NCI-H510A (cell line): ENCODE measurements at regions not wholly inside any gene's neighbourhood (a gene's known extent, or its start where the extent isn't known, plus 50 kb on each side); places are given as distances from the start of the nearest gene placed in this dataset.

Source experiments
- DNase-seq: peaks from one replicate; lab custom pipeline; 2025; lab: John Stamatoyannopoulos, UW

DNA sequence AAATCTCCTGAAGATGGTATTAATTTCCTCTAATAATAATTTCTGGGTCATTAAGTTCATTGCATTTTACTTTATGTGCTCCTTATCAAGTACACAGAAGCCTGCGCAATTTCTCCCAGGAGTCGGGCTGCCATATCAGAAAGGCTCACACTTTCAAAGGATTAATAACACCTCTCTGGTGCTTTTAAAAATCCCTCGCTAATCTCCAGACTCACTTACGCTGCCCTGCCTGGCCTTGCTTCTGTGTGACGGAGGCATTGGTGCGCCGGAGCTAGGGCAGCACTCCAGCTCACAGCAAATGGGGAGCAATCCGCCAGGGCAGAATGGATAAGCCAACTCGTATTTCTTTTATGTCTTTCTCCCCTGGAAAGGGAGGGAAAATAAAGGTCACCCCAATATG lies 300.8 kb downstream of the EFNB2 start:
- DNase-seq: no peak

DNA sequence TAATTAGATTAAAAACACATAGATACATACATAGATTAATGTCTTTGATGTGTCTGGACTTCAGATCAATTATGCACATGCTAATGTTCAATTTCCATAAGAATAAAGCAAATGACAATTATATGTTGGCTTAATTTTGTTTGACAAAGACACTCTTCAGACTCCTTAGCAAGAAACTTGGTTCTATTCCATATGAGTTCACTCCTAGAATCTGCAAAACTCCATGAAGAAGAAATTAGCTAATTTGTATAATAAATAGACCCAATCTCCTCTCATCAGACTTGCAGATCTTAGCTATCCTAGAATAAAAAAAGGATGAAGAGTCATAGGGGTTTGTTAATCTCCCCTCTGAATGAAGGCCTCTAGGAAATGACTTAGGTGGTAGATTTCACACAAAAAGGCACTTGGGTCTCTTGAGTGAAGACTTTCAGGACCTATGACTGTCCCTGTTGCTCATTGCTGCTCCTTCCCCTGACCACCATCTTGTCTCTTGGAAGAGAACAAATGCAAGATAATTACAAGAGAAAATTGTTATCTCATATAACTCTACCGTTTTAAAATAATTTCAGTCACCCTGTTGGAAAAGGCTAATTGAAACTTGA lies 302.2 kb downstream of the EFNB2 start:
- no peak for DNase-seq

DNA sequence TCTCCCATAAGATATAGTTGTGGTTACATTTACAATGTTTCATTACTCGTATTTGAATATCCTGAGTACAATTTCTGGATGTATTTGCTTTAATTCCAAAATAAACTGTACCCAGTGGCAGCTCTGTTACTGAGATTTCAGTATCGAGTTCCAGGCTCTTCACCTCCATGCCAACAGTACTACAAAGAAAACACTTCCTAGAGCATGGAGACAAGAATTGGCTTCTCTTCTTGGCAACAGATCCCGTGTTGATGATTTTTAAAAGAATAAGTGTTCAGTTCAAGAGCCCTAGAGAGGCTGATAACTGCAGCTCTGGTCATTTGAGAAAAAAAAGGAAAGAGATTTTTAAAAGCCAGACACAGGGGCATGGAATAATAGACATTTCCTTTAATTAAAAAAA lies 302.8 kb downstream of the EFNB2 start:
- no peak for DNase-seq

DNA sequence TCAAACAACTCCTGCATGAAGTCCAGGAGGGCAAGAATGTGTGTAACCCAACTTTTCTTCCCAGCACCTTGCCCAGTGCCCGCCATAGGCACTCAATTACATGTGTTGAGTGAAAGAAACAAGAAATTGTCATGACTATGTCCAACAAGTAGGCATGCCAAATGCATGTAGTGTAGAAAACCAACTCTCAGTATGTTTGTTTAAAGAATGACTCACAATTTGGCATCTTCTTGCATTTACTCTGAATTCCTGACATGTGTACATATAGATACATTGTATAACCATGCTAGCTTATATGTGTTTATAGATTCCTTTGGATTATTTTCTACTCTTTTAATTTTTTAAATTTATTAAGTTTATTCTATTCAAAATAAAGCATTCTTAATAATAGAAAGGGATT lies 305.0 kb downstream of the EFNB2 start:
- no peak for DNase-seq

DNA sequence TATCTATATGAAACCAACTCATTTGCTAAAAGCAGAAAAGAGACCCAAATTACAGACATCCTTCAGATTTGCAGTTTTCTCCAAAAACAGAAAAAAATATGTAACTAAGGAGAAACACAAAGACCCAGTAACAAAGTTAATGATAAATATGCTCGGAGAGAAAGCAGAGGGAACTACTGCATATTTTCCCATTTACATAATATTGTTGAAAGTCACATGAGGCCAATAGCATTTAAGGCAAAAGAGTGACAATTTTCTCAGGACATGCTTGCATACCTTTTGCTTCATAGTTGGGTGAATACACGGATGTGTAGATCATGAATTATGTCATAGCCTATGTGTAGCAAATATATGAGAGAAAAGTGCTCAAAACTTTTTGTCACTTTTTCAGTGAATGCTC lies 310.3 kb downstream of the EFNB2 start:
- DNase-seq: no peak

DNA sequence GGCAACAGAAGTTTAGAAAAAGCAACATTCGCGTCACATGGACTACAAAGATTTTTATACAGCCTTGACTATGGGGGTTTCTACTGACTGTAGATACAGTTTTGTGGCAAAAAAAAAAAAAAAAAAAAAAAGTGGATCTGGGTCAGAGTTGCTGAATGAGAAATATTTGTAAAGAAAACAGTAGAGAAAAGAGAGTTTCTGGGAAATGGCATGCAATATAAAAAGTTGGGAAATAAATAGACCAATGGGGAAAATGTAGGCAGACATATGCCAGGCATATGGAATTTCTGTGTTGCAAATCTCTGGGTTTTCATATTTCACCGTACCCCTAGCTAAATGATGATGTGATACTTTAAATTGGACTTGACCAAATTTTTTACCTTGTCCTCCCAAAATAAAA lies 315.3 kb downstream of the EFNB2 start:
- no peak for DNase-seq

DNA sequence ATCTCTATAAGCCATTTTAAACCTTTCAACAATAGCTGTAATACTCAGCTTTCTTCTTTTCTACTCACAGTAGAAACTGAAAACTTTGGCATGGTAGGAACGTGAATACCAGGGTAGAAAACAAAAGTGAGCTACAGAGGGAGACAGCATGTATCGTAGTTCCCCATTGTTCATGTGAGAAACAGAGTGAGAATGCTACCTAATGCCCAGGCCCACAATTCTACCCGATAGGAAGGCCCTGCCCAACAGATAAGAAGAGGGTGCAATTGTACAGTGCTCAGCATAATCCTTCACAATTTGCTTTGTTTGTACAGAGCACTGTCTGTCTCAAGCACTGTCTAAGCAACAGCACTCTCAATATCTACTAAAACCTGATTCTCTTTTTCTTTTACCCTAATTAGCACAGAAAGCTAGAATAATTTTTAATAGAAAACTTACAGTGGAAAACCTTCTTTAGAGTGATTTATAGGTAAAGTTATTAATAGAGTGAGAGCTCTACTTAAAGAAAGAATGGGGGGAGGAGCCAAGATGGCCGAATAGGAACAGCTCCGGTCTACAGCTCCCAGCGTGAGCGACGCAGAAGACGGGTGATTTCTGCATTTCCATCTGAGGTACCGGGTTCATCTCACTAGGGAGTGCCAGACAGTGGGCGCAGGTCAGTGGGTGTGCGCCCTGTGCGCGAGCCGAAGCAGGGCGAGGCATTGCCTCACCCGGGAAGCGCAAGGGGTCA lies 322.3 kb downstream of the EFNB2 start:
- DNase-seq: no peak

DNA sequence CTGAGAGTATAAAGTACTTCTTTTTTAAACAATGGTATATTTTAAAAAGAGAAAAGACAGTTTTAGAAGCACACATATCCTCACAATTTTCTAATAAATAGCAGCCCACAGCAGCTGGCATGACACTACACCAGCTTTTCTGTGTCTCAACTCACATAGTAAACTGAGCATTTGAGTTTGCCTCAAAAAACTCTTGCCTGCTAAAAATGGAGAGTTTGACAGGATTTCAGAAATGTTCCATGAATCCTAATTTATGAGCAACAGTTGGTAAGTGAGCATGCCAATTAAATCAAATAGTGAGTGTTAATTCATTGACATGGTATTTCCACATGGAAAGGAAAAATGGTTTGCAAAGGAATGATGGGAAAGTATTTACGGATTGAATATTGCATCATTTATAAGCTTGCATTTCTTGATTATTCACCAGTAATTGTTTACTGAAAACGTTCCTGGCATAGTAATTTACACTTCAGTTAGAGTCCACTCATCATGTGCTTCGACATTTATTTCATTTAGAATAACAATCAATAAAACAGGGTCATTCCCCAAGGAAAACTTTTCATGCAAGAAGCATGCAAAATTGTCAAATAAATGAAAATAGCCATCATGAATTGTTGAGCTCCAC lies 323.0 kb downstream of the EFNB2 start:
- DNase-seq: no peak

DNA sequence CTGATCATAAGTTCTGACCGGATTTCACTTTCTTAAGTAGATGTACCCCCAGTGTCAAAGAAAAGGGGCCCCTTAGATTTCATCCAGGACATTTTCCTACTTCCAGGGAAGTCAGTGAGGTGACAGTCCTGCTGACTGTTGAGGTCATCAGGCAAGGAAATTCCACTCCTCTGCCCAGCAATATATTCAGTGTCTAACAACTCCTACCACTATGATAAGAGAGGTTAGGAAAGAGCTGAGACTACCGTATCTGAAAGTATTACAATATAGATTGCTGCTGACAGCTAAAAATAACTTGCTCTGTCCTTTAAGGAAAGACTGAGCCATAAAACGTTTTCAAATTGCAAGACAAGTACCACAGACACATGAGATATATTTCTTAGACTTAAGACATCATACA lies 325.1 kb downstream of the EFNB2 start:
- DNase-seq: no peak

DNA sequence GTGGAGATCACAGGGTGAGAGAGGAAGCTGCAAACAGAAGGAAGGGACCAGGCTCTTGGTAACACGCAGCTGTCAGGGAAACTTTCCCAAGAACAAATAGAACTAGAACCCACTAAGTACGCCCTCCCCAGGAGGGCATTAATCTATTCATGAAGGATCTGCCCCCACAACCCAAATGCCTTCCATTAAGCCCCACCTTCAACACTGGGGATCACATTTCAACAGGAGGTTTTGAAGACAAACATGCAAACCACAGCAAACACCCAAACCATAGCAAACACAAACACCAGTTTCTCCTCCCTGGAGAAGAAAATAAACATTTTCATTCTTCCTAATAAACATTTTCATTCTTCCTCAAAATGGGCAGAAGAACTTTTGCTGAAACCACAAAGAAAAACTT lies 329.6 kb downstream of the EFNB2 start:
- no peak for DNase-seq

DNA sequence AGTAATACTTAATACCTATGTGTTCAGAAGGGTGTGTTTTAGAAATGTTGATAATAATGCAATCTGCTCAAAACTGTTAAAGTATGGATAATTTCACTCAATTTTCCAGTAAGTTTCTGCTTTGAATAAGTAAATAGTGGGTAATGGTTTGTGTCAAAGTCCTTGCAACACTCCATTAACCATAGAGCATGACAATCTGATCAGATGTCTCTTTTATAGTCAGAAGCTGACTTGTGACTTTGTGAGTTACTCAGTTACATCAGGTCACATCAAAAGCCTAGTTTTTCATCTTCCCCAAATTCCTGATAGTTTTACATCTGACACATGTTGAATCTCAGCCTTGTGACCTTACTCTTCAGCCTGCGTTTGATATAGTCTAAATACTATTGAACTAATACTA lies 338.0 kb downstream of the EFNB2 start:
- DNase-seq: no peak

DNA sequence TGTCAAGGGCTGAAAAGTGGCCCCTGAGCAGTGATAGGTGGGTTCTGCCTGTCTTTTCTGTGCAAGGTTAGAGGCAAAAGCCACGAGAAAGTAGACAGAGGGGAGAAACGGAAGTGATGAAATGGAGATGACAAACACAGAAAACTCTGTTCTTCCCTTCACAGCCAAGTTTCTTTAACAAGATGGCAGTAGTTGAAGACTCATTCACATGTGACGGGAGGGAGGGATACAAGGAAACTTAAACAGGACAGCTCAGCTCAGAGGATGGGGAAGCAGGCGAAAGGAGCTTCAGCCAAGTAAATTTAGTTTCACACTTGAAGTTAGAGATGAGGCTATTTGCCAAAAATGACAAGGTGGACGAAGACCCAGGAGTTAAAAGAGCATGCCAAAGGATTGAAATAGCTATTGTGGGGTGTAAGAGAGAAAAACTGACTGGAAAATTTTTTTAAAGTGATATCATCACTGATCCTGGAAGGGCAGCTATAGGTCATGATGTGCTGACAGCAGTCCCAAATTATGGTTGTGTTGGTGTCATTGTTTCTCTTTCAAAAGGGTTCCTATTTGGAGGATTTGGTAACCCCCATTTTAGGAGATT lies 347.9 kb downstream of the EFNB2 start:
- no peak for DNase-seq

DNA sequence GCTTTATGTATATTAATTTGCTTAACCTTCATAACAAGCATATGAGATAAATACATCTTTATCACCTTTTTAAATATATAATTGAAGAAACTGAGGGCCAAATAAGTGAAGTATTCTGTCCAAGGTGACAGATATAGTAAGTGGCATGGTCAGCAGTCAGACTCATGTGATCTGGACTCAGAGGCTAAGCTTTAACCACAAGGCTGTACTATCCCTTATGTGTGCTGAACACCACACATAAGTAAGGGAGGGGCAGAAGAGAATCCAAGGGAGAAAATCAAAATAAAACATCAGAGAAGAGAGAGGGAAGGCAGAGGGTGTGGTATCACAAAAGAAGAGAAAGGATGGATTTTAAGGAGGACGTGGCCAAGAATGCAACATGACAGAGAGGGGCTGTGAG lies 348.4 kb downstream of the EFNB2 start:
- no peak for DNase-seq

DNA sequence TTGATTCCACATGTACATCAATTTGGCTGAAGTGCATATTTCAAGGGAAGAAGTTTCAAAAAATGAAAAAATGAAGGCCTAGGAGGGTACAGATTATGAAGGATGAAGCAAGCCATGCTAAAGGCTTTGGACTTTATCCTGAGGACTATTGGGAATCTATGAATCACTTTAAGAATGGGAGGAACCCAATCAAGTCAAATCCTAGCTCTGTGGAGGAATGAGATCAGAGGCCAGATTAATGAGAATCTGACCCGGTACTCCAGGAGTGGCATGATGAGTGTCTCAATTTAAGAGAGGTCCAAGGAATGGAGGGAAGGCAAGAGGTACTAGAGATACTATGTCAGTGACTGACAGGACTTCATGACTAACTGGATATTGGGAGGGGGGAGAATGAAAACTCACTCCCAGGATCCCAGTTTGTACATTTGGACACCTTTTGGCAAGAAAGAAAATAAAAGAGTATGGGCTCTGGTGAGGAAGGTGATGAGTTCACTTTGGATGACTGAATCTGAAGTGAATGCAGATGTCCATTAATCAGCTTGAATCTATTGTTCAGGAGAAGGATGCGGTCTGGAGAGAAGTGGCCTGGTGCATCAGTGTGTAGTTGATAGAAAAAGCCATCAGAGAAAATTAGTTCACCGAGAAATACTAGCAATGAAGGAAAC lies 349.0 kb downstream of the EFNB2 start:
- DNase-seq: no peak

DNA sequence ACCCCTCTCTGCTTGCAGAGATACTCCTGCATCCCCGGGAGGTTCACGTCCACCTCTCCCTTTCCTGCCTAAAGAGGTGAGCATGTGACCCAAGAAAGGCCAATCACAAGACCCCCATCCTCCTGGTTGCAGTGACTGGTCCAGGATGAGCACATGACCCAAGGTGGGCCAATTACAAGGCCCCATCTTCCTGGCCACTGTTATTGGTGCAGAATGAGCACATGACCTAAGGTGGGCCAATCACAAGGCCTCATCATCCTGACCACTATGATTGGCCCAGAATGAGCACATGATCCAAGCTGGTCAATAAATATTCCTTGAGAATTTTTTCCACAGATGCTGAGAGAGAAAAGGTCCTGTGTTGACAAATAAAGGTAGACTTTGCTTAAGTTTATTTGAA lies 350.7 kb downstream of the EFNB2 start:
- no peak for DNase-seq

DNA sequence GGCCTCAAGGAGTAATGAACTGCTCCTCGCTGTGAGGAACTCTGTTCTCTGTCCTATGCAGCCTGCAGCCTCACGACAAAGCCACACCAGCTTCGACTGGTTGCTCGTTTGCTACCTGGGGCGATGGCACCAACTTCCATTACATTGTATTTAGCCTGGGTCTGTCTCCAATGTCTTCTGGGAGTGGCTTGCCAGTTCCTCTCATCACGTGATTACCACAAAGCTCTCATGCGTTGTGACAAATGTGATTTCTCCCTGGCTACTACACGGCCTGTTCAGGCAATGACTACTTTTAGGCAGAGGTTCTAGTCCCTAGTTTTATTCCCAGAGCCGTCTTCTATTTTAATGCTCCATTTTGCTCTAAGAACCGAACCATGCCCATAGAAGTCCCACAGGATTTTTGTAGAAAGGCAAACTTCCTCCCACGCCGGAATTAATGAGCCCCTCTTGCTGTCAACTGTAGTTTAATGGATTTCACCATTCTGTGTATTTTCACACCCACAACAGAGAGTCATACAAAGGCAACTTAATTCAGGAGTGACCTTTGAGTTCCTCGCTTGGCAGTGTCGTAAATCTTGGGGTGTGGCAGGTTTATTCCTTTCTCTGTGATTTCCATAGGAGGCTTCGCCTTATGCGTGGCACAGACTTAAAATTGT lies 351.9 kb downstream of the EFNB2 start:
- DNase-seq: no peak

DNA sequence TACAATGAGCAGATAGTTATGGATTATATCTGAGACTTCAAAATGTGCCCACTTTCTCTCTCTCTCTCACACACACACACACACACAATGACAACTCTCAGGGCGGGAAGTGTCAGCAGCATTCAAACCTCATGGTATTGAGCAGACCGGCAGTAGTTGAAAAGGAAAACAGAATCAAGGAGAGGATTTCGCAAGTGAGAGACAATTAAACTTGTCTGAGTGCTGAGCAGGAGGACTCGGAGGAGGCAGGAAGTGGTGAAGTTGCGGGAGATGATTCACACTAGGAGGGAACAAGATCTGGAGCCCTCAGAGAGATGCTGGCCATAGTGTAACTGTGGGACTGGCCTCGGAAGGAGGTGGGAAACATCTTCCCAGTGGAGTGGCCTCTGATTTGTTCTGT lies 353.1 kb downstream of the EFNB2 start:
- DNase-seq: no peak

DNA sequence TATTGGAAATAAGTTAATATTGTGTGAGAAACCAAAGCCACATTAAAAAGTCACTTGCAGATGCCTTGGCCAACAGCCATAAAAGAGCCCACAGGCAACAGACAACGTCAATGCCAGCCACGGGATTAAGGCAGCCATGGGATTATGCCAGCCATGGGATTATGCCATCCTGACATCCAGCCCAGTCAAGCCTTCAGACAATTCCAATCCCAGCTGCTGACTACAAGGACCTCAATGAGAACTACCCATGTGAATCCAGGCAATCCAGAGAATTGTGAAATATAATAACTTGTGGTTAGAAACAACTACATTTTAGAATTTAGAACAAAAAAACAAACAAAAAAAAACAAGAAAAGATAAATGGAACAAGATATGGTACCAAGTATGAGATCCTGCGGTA lies 356.6 kb downstream of the EFNB2 start:
- no peak for DNase-seq

DNA sequence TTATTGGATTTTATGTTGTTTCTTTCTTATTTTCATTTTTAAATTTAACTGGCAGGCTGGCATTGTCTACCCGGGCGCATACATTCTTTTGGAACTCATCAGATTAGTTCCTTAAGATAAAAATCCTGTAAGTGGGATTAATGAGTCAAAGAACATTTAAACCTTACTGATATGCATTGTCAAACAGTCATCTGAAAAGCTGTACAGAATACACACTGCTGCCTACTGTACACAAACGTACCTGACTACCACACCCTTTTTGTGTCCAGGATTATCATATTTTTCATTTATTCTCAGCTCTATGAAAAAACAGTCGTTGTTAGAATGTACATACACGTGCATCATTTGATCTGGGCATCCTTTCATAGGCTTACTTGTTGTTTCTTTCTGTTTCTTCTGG lies 358.3 kb downstream of the EFNB2 start:
- DNase-seq: no peak

DNA sequence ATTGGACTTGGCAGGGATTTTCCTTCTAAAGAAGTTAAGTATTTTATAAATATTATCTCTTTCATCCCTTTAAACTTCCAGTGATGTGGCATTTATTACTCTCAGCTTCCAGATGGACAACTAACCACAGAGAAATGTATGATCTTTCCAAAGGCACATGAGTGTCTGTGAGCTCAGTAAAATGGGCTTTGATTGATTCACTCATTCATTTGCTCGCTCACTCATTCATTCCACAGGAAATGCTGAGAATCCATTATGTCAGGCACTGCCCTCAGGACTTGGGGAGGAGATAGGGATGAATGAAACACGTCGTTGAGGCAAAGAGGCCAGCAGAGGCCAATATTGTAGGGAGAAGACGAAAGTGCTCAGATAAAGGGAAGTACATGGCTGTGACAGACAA lies 359.3 kb downstream of the EFNB2 start:
- DNase-seq: no peak

DNA sequence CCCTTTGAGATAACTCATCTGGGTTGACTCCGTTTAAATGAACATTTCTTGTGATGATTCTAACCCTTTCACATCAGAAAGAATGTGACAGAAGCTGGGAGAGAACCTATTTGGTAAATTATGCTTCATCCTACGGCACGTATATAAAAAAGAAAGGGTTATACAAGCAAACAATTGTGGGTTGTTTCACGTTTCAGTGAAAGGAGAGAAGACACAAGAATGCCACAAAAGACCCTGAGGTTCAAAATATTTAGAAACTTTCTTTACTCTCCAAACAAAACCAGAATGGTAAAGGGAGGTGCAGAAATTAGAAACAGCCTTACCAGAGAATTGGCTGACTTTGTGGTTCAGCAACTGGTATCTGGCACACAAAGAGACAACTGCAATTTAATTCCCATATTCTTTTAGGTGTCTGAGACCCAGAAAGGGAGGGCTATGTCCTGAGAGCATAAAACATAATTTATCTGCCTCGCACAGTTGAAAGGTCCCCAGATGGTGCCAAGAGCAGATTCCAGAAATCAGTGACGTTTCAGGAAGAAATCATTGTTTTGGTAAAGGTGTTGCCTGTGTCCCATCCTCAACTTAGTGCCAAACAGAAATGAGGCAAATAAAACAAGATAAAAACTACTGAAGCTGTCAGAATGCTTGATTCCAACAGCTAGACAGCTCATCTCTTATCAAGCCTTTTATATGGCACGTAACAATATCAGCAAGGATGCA lies 361.4 kb downstream of the EFNB2 start:
- no peak for DNase-seq

DNA sequence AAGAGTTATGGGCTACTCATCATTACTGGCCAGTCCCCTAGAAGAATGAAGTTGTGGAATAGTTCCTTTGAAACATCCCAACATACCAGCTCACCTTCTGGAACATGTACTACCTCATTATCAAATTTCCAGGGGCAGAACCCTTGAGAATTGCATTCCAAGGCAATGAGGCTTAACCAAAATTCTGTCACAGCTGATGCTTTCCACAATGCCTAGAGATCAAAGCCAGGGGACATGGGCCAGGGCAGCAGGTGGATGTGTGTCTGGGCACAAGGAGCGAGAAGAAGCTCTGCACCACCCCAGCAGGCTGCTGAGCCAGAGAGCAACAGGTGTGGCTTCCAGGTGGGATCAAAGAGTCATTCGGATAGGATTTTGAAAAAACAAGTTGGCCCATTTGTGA lies 362.1 kb downstream of the EFNB2 start:
- no peak for DNase-seq
